HG02973 (cell line): ENCODE measurements at regions not wholly inside any gene's neighbourhood (a gene's known extent, or its start where the extent isn't known, plus 50 kb on each side); places are given as distances from the start of the nearest gene placed in this dataset.
"Not testable (repeated sequence)": the region's sequence is repeated elsewhere in the genome, so short reads cannot be mapped to it uniquely, and the experiment has no call there.

ENCODE experiments used
- ATAC-seq: cut with Tn5 transposase; IDR thresholded peaks from one replicate; pipeline ENCODE4 v1.9.1; 2021; ENCODE audit warnings: moderate library complexity; ENCODE audit not compliant: unreplicated experiment

DNA sequence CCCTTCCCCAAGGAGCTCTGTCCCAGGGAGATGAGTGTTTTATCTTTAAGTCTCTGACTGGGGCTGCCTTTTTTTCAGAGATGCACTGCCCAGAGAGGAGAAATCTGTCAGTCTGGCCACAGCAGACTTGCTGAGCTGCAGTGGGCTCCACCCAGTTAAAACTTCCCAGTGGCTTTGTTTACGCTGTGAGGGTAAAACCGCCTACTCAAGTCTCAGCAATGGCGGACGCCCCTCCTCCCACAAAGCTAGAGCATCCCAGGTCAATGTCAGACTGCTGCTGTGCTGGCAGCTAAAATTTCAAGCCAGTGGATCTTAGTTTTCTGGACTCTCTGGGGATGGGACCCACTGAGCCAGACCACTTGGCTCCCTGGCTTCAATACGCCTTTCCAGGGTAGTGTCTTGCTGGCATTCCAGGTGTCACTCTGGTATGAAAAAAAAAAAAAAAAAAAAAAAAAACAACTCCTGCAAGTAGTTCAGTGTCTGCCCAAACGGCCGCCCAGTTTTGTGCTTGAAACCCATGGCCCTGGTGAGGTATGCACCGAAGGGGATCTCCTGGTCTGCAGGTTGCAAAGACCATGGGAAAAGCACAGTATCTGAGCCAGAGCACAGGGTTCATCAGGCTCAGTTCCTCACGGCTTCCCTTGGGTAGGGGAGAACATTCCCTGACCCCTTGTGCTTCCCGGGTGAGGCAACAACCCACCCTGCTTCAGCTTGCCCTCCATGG lies 1616.1 kb upstream of the ADGRL3 start:
- no peak for ATAC-seq

DNA sequence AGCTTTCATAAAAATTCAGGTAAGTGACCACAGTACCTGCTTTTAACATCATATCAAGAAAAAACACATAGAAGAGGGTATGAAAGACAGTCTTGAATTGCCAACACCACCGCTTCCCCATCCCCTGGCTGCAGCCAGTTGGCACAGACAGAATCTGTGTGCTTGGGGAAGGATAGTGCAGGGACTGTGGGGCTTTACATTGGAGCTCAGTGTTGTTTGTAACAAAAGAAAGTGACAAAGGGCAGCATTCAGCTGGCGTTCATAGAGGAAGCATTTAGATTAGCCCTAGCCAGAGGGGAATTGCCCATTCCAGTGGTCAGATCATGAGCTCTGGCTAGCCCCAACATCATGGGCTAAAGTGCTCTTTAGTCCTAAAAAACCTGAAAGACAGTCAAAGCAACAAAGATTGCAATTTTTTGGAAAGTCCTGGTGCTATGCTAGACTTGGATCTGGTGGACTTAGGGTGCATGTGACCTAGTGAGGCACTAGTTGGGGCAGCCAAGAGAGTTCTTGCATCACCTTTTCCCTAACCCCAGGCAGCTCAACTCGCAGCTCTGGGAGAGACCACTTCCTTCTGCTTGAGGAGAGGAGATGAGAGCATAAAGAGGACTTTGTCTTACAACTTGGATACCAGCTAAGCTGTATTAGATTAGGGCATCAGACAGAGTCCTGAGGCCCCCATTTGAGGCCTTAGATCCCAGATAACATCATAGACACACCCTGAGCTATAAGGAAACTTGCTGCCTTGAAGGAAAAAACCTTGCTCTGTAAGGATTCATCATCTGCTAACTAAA lies 1602.4 kb upstream of the ADGRL3 start:
- ATAC-seq: no peak

DNA sequence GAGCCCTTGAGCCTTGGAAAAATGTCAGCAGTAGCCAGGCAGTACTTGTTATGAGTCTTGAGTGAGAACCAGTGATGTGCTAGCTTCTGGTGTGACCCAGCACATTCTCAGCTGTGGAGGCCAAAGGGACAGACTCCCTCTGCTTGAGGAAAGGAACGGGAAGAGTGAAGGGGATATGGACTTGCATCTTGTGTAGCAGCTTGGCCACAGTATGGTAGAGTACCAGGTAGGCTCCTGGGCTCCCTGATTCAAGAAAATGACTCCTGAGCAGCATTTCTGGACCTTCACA lies 1601.9 kb upstream of the ADGRL3 start:
- ATAC-seq: no peak

DNA sequence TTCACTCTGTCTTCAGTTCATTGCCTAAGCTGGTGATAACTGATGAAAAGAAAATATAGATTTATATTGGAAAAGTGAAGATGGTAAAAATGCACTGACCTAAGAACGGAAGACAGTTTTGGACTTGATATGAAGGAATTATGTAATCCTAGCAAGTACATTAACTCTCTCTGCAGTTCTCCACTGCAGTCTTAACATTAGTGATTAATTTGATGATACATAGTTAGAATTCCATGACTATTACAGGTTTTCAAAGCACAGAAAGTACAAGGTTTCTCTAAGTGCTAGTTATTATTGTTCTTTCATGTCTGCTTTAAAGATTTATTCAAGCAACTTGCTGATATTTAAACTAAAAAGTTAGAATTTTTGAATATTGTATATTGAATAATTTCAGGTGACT lies 1591.7 kb upstream of the ADGRL3 start:
- ATAC-seq: no peak

DNA sequence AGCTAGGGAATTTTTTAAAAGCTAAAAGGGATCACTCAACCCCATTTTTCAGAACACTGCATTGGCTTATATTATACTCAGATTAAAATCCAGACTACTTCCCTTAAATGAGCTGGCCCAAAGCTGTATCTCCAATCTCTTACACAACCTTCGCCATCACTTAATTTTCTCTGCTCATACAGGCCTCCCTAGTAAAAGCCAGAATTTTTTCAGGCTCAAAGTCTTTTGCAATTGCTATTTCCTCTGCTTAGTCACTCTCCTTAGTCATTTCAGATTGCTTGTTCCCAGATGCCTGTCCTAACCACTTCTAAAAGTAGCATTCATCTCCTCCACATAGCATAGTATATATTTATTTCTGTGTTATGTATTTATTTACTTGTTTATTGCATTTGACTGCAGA lies 1587.9 kb upstream of the ADGRL3 start:
- ATAC-seq: no peak

DNA sequence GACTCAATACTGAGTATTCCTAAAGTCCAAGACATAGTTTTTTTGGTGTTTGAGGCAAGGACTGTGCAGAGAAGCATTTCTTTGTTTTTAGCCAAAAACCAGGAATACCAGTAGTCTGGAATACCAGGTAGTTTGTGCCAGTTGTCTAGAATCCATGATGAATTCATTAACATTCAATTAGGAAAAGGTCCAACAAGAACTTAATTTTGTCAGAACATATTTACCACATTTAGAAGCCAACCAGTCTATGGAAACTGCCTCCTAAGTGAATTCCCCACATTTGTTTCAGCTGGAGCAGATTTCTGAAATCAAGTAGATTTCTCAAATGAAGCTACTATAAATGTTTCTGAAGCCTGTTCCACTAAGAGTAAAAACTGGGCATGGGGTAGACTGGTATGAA lies 1584.8 kb upstream of the ADGRL3 start:
- no peak for ATAC-seq

DNA sequence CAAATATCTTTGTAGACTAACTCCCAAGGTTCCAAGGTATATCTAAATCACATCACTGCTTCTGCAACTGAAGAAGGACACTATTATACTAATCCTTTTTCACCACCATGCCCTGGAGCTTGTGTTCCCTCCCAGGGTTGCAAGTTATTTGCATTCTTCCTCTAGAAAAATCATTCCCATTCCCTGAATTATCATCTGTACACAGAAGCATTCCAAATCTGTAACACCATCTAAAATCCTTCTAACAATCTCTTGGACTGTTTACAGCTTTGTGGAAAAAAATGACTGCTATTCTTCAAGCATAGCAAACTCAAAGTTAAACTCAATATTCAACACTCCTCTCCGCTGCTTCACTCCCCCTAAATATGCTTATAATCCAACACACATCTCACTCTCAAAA lies 1570.8 kb upstream of the ADGRL3 start:
- ATAC-seq: no peak

DNA sequence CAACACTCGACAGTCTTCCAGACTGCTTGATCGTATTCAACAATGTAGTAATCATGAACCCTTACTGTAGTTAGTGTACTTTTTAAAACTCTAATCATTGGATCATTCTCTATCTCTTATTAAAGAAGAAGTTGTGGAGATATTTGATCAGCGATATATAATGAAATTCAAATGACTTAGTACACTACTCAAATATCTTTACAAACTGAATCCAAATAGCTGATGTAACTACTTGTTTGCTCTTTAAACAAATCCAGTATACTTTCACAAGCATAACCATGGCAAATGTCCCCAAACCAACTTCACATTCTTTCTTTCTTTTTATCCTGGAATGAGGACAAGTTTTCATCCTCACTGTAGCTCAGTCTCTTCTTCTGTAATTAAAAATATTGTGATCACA lies 1569.9 kb upstream of the ADGRL3 start:
- no peak for ATAC-seq

DNA sequence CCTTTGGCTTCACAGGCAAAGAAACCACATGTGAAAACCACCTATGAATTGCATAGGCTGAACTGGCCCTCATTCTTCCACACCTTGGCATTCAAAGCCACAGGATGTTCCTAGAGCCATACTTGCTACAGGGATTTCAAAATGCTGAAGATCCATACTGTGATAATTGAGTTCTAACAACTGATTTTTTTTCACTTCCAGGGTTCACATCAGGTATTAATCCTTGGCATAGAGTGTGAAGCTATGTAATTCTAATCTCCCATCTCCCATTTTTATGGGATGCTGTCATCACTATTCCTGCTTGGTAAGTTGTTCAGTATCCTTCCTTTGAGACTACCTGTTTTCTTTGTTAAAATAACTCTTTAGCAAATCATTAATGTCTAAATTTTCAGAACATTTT lies 1569.2 kb upstream of the ADGRL3 start:
- no peak for ATAC-seq

DNA sequence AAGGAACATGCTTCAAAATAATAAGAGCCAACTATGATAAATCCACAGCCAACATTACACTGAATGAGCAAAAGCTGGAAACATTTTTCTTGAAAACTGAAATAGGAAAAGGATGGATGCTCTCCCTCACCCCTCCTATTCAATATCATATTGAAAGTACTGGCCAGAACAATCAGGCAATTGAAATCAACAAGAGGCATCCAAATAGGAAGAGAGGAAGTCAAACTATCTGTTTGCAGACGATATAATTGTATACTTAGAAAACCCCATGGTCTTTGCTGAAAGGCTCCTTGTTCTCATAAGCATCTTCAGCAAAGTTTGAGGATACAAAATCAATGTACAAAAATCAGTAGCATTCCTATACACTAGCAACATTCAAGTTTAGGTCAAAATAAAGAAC lies 1562.5 kb upstream of the ADGRL3 start:
- no peak for ATAC-seq

DNA sequence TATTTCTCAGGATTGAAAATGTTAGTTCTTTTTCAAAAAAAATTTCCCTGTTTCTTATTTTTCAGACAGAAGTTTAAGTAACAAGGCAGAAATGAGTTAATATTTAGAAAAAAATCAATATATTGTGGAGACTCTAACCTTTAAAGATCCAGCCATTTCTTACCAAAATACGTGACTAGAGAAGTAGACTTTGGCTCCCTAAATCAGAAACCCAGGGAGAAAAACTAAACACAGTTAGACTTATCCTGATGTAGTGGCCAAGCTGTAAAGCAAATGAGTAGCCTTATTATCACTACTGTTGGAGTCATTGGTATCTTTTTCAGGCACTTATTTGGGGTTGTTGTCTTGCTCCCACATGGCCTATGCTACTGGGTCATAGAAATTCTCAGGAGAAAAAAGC lies 1556.4 kb upstream of the ADGRL3 start:
- ATAC-seq: no peak

DNA sequence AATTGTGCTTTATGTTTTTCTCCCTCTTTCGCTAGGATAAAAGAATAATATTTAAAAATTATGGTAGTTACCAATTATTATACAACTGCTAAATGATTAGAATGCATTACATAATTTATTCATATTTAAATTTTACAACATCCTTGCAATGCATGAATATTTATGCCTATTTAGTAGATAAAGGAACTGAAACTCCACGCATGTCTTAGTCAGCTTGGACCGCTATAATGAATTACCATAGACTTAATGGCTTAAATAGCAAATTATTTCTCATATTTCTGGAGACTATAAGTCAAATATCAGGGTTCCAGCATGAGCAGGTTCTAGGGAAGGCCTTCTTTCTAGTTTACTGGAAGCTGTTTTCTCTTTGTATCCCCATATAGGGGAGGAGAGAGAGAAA lies 1555.4 kb upstream of the ADGRL3 start:
- no peak for ATAC-seq

DNA sequence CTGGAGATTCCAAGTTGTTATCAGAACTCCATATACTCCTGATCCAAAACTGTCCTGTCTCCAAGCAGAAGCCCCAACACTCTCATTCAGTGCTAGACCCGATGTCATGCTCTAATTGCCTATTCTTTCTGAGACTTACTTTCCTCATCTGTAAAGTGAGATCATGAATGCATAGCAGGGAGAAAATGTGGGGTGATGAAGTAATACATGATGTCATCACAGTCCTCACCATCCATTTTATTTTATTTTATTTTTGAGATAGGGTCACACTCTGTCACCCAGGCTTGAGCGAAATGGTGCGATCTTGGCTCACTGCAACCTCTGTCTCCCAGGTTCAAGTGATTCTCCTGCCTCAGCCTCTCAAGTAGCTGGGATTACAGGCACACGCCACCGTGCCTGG lies 1554.0 kb upstream of the ADGRL3 start:
- no peak for ATAC-seq

DNA sequence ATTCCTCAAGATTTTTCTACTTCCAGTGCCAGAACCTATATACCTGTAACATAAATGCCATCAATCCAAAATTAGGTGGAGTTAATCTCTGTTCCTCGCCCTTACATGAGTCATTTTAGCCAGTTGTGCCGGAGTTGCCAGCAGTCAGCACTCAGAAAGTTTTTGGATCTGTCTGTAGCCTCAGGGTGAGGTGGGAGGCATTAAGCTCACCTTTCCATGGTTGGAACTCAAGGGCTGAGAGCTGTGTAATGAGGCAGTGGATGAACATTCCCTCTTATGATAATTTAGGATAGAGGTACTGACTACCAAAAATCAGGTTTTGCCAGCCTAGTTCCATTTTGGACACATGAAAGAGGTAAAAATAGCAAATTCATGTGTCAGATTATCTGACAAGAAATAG lies 1553.1 kb upstream of the ADGRL3 start:
- no peak for ATAC-seq

DNA sequence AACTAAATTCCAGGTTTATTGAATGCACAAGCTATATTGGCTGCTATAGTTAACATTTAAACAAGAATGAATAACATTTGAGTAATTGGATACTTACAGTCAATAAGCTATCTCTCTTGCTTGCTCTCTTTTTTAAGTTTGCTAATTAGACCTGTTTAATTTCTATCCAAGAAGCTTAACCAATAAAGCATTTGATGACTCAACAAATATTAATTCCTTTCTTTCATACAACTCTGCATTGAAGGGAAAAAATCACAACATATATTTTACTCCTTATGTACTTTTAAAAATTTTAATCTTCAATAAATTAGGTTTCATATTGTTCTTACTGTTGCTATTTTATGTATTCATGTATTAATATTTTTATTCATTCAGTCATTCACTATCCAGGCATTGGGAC lies 1552.6 kb upstream of the ADGRL3 start:
- ATAC-seq: no peak

DNA sequence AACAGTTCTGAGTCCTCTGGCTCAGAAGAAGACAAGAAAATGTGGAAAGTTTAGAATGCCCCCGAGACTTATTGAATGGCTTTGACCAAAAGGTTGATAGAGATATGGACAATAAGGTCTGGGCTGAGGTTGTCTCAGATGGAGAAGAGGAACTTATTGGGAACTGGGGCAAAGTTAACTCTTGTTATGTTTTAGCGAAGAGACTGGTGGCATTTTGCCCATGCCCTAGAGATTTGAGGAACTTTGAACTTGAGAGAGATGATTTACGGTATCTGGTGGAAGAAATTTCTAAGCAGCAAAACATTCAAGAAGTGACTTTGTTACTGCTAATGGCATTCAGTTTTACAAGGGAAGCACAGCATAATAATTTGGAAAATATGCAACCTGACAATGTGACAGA lies 1549.3 kb upstream of the ADGRL3 start:
- ATAC-seq: no peak

DNA sequence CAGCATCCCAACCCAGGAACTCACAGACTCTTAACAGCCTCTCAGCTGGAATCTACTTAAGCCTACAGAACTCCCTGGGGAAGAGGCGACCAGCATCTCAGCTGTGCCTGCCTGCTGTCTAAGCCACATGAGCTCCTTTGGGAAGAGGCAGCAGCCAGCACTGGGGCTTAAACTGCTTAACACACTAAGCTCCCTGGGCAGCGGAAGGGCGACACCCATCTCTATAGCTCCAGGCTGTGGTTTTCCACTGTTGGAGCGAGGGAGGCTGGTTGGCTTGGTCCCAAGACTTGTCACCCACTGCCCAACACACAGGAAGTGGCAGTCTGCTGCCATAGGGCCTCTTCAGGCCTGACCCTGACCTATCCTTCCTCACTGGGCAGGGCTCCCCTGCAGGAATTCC lies 1544.1 kb upstream of the ADGRL3 start:
- no peak for ATAC-seq

DNA sequence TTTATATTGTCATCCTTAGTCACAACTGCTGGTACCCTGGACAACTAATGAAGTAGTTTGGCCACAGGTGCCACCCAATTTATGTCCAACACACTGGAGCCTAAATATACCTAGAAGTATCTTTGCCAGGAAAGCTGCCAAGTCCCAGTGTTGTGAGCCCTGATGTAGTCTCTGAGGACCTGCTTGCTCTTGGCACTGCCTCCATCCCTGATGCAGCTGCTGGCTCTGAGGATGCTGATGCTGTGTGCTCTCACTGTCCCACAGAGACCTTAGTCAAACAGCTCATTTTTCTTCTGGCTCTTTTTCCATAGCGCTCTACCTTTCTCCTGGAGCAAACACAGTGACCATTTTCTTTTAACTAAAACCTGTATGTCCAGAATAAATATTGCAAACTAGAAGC lies 1535.4 kb upstream of the ADGRL3 start:
- no peak for ATAC-seq

DNA sequence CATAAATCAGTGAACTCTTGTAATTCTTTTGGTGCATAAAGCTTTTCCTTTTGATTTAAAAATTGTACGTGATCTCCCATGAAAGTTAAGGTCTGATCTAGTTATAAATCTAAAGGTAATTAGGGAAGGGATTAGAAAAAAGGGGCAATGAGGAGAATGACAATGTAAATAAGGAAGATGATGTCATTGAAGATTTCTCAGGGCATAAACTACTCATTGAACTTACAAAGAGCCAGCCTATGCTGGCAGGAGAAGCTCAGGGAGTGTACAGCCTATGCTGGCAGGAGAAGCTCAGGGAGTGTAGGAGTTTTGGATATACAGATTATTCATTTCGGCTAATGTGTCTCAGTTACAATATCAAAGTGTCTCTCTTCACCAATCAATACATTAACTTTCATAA lies 1533.5 kb upstream of the ADGRL3 start:
- no peak for ATAC-seq

DNA sequence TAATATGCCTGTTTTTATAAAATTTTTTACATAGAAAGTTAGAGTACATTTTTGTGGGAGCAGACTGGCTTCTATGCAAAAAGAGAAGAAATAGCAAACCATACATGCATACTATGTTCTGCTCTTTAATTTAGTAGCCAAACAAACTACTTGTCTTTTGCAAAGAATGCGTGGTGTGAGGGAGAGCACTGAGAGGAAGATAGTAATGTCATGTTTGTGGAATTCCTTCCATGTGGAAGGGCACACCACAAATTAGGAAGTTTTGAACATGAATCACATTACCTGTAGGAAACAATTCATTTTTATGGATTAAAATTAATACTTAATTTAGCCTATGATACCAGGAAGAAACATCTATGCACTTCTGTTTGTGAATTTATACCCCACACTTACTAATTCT lies 1529.1 kb upstream of the ADGRL3 start:
- ATAC-seq: no peak

DNA sequence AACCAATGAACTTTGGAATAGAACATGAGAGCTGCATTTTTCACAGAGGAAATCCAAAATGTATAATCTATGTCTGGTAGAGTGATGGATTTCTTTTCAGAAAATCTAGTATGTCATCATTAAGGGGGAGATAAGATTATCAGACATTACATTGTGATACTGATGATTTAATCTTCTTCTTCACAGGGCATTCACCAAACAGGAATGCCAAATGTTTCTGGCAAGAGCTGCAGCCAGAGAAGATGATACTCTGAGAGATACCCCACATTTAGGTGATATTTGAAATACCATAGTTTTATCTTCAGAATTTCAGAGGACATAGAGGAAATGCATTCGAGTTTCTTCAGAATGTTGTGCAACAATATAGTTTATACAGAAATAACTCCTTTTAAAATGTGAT lies 1523.7 kb upstream of the ADGRL3 start:
- ATAC-seq: no peak

DNA sequence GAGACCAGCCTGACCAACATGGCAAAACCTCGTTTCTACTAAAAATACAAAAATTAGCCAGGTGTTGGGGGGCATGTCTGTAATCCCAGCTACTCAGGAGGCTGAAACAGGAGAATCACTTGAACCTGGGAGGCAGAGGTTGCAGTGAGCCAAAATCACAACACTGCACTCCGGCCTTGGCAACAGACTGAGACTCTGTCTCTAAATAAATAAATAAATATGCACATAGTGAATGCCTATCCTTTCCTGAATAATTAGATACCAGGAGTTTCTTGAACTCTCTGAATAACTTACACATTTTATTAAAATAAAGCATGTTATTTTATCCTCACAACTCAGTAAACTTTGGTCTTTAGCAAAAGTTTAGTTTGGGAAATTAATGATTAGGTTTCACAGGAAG lies 1523.1 kb upstream of the ADGRL3 start:
- ATAC-seq: not testable (repeated sequence)

DNA sequence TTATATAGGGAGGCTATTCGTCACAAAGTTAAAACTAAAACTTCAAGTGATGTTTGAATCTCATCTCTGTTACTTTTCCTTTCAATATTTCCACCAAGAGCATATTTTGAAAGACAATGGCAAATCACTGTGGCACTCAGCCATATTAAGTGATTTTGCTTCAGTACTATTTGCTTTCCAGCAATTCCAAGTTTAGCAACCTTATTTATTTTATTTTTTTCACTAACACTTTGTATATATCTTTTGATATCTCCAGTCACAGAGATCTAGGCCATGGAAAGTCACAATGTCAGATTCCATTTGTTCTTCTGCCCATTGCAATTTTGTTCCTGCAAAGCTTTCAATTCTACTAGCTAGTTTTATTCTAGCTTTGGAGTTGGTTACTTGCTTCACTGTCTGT lies 1514.5 kb upstream of the ADGRL3 start:
- ATAC-seq: no peak
